HEK293 (cell line): ENCODE measurements at regions not wholly inside any gene's neighbourhood (a gene's known extent, or its start where the extent isn't known, plus 50 kb on each side); places are given as distances from the start of the nearest gene placed in this dataset.

ENCODE experiments used
- CTCF ChIA-PET: fragments of 350-600 bp; formaldehyde crosslinking; extraction: SDS; loops from one replicate; lab custom pipeline; 2021; ENCODE audit warnings: antibody characterized with exemption; lab: Yijun Ruan, JAX
- POLR2A ChIA-PET: fragments of 300-600 bp; formaldehyde crosslinking; extraction: SDS; loops from one replicate; lab custom pipeline; 2020; ENCODE audit warnings: antibody characterized with exemption, inconsistent platforms; lab: Yijun Ruan, JAX
- H3K27ac ChIP-seq: fragments of 200-500 bp; sonication (Bioruptor generic); 2 replicates; pipeline ENCODE4 v1.5.1; 2014; ENCODE audit warnings: low read depth, low read length, control low read depth, inconsistent platforms; ENCODE audit errors: extremely low read depth
- H3K36me3 ChIP-seq, 2 experiments: fragments of 200-500 bp in 1 of 2; sonication (Bioruptor generic) in 1 of 2; 1 replicate in 1 of 2; 2 replicates in 1 of 2; pipeline ENCODE4 v1.5.1; 2014 to 2017; ENCODE audit warnings: inconsistent platforms in 2 of 2, low read length in 2 of 2; ENCODE audit not compliant: control insufficient read depth in 2 of 2, insufficient read depth in 1 of 2
- H3K4me1 ChIP-seq: fragments of 200-500 bp; sonication (Bioruptor generic); 2 replicates; pipeline ENCODE4 v1.5.1; 2014; ENCODE audit warnings: mild to moderate bottlenecking, low read length, inconsistent platforms; ENCODE audit not compliant: control insufficient read depth, insufficient read depth
- H3K4me3 ChIP-seq: 2 replicates; pipeline ENCODE4 v1.5.1; 2011; ENCODE audit warnings: low read depth, mild to moderate bottlenecking, control low read depth, low read length, moderate library complexity
- H3K9me3 ChIP-seq: fragments of 200-500 bp; sonication (Bioruptor generic); 2 replicates; pipeline ENCODE4 v1.5.1; 2014; ENCODE audit warnings: low read depth, low read length, inconsistent platforms; ENCODE audit not compliant: control insufficient read depth, insufficient read depth
- BCL11B ChIP-seq: fragments of 450-650 bp; formaldehyde crosslinking; IDR thresholded peaks from 2 replicates; pipeline ENCODE4 v1.5.1; 2016; ENCODE audit warnings: low read depth, missing biosample characterization, missing genetic modification characterization
- GLIS1 ChIP-seq: fragments of 450-650 bp; formaldehyde crosslinking; IDR thresholded peaks from 2 replicates; pipeline ENCODE4 v1.5.1; 2016; ENCODE audit warnings: missing biosample characterization, missing genetic modification characterization
- PRDM1 ChIP-seq: fragments of 450-650 bp; formaldehyde crosslinking; IDR thresholded peaks from 2 replicates; pipeline ENCODE4; 2016; ENCODE audit warnings: missing biosample characterization, missing genetic modification characterization
- TCF7L2 ChIP-seq: IDR thresholded peaks from 2 replicates; pipeline ENCODE4 v1.6.1; 2011; ENCODE audit warnings: low read depth, mild to moderate bottlenecking, inconsistent platforms, low read length, moderate library complexity, borderline replicate concordance
- ZBTB1 ChIP-seq: fragments of 450-650 bp; formaldehyde crosslinking; IDR thresholded peaks from 2 replicates; pipeline ENCODE4 v1.5.1; 2016; ENCODE audit warnings: missing biosample characterization, missing genetic modification characterization
- ZBTB44 ChIP-seq: fragments of 450-650 bp; IDR thresholded peaks from 2 replicates; pipeline ENCODE4 v1.5.1; 2018; ENCODE audit warnings: missing biosample characterization, mild to moderate bottlenecking, missing genetic modification characterization
- ZNF10 ChIP-seq: fragments of 450-650 bp; formaldehyde crosslinking; IDR thresholded peaks from 2 replicates; pipeline ENCODE4 v1.5.1; 2017; ENCODE audit warnings: missing biosample characterization, missing genetic modification characterization
- ZNF121 ChIP-seq: fragments of 450-650 bp; formaldehyde crosslinking; IDR thresholded peaks from 2 replicates; pipeline ENCODE4 v1.5.1; 2016; ENCODE audit warnings: missing biosample characterization, missing genetic modification characterization
- ZNF221 ChIP-seq: fragments of 450-650 bp; formaldehyde crosslinking; IDR thresholded peaks from 2 replicates; pipeline ENCODE4 v1.5.1; 2017; ENCODE audit warnings: missing biosample characterization, missing genetic modification characterization, borderline replicate concordance
- ZNF24 ChIP-seq: fragments of 450-650 bp; formaldehyde crosslinking; IDR thresholded peaks from 2 replicates; pipeline ENCODE4 v1.5.1; 2016; ENCODE audit warnings: missing biosample characterization, missing genetic modification characterization
- ZNF518A ChIP-seq: fragments of 450-650 bp; formaldehyde crosslinking; conservative IDR thresholded peaks from 2 replicates; pipeline ENCODE4 v1.5.1; 2016; ENCODE audit warnings: low read depth, missing biosample characterization, missing genetic modification characterization
- ZNF558 ChIP-seq: fragments of 450-650 bp; formaldehyde crosslinking; IDR thresholded peaks from 2 replicates; pipeline ENCODE4 v1.5.1; 2016; ENCODE audit warnings: missing biosample characterization, missing genetic modification characterization
- ZNF585B ChIP-seq: fragments of 450-650 bp; formaldehyde crosslinking; IDR thresholded peaks from 2 replicates; pipeline ENCODE4 v1.5.1; 2016; ENCODE audit warnings: missing biosample characterization, missing genetic modification characterization
- ZNF600 ChIP-seq: fragments of 450-650 bp; formaldehyde crosslinking; IDR thresholded peaks from 2 replicates; pipeline ENCODE4 v1.5.1; 2016; ENCODE audit warnings: missing biosample characterization, missing genetic modification characterization
- ZNF621 ChIP-seq: fragments of 450-650 bp; formaldehyde crosslinking; IDR thresholded peaks from 2 replicates; pipeline ENCODE4 v1.5.1; 2017; ENCODE audit warnings: missing biosample characterization, missing genetic modification characterization
- ZNF626 ChIP-seq: fragments of 450-650 bp; sonication (Bioruptor Pico); formaldehyde crosslinking; IDR thresholded peaks from 2 replicates; pipeline ENCODE4 v1.5.1; 2018; ENCODE audit warnings: missing biosample characterization, missing genetic modification characterization, inconsistent platforms
- ZSCAN4 ChIP-seq: fragments of 450-650 bp; formaldehyde crosslinking; IDR thresholded peaks from 2 replicates; pipeline ENCODE4 v1.5.1; 2017; ENCODE audit warnings: missing biosample characterization, missing genetic modification characterization
- TF ChIP-seq, protein P1 (sequence below): fragments of 450-650 bp; formaldehyde crosslinking; IDR thresholded peaks from 2 replicates; pipeline ENCODE4 v1.5.1; 2016; ENCODE audit warnings: missing biosample characterization, missing genetic modification characterization, borderline replicate concordance
- TF ChIP-seq, protein P2 (sequence below): fragments of 450-650 bp; formaldehyde crosslinking; IDR thresholded peaks from 2 replicates; pipeline ENCODE4 v1.5.1; 2017; ENCODE audit warnings: missing biosample characterization, missing genetic modification characterization
- TF ChIP-seq, protein P3 (sequence below): fragments of 450-650 bp; formaldehyde crosslinking; IDR thresholded peaks from 2 replicates; pipeline ENCODE4 v1.5.1; 2016; ENCODE audit warnings: missing biosample characterization, missing genetic modification characterization

GRCh38 chr1:165039996-165040395 lies 316.5 kb downstream of the LMX1A start (continued):
- TF ChIP-seq ZBTB44 (tag by site-specific recombination) (no peak), PRDM1 (tag by site-specific recombination) (no peak)

DNA sequence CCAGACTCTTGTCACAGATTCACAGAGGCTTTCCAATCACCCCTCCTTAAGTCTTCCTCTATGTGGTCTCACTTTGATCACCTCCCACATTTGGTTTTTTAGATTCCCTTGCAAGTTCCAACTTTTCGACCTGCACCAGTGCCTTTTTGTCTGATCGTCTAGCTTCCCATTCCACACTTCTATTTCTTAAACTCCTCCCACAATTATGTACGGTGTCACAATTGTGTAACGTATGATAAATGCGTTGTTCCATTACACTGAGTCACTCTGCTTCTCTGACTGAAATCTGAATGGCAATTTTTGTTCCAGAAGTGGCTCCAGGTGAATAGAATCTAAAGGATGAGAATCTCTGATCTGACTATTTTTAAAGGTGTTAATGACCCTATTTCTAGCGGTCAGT lies 320.1 kb downstream of the LMX1A start:
- Histone ChIP-seq H3K9me3 (no peaks in the 10 kb centered on the region), H3K4me1 (no peaks in the 10 kb centered on the region), H3K4me3 (no peak overlapping the region), H3K27ac (no peak overlapping the region), H3K36me3 (no peaks in the 10 kb centered on the region)
- CTCF ChIA-PET, result interaction anchor here (0.5 kb wide), 1 partner anchor 556 kb away, joined by 3 read pairs; no protein-coding TSS in a partner anchor
- POLR2A ChIA-PET, result no interaction called here
- no peak for TF ChIP-seq ZBTB1
- TF ChIP-seq ZSCAN4 (tag by site-specific recombination), result no peak
- TF ChIP-seq ZNF518A (tag by site-specific recombination), result no peak
- TF ChIP-seq ZNF10, result no peak
- TF ChIP-seq ZNF121 (tag by site-specific recombination), result no peak
- no peak for TF ChIP-seq ZNF558
- TF ChIP-seq ZNF585B (tag by site-specific recombination), result no peak
- no peak for TF ChIP-seq GLIS1 (tag by site-specific recombination)
- TF ChIP-seq ZNF621 (tag by site-specific recombination), result no peak
- TF ChIP-seq, protein P1, sequence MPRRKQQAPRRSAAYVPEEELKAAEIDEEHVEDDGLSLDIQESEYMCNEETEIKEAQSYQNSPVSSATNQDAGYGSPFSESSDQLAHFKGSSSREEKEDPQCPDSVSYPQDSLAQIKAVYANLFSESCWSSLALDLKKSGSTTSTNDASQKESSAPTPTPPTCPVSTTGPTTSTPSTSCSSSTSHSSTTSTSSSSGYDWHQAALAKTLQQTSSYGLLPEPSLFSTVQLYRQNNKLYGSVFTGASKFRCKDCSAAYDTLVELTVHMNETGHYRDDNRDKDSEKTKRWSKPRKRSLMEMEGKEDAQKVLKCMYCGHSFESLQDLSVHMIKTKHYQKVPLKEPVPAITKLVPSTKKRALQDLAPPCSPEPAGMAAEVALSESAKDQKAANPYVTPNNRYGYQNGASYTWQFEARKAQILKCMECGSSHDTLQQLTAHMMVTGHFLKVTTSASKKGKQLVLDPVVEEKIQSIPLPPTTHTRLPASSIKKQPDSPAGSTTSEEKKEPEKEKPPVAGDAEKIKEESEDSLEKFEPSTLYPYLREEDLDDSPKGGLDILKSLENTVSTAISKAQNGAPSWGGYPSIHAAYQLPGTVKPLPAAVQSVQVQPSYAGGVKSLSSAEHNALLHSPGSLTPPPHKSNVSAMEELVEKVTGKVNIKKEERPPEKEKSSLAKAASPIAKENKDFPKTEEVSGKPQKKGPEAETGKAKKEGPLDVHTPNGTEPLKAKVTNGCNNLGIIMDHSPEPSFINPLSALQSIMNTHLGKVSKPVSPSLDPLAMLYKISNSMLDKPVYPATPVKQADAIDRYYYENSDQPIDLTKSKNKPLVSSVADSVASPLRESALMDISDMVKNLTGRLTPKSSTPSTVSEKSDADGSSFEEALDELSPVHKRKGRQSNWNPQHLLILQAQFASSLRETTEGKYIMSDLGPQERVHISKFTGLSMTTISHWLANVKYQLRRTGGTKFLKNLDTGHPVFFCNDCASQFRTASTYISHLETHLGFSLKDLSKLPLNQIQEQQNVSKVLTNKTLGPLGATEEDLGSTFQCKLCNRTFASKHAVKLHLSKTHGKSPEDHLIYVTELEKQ, result no peak
- TF ChIP-seq, protein P2, sequence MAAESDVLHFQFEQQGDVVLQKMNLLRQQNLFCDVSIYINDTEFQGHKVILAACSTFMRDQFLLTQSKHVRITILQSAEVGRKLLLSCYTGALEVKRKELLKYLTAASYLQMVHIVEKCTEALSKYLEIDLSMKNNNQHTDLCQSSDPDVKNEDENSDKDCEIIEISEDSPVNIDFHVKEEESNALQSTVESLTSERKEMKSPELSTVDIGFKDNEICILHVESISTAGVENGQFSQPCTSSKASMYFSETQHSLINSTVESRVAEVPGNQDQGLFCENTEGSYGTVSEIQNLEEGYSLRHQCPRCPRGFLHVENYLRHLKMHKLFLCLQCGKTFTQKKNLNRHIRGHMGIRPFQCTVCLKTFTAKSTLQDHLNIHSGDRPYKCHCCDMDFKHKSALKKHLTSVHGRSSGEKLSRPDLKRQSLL (tag by site-specific recombination), result no peak
- TF ChIP-seq ZNF24 (tag by site-specific recombination), result no peak
- TF ChIP-seq TCF7L2, result no peak
- no peak for TF ChIP-seq BCL11B (tag by site-specific recombination)
- TF ChIP-seq, protein P3, sequence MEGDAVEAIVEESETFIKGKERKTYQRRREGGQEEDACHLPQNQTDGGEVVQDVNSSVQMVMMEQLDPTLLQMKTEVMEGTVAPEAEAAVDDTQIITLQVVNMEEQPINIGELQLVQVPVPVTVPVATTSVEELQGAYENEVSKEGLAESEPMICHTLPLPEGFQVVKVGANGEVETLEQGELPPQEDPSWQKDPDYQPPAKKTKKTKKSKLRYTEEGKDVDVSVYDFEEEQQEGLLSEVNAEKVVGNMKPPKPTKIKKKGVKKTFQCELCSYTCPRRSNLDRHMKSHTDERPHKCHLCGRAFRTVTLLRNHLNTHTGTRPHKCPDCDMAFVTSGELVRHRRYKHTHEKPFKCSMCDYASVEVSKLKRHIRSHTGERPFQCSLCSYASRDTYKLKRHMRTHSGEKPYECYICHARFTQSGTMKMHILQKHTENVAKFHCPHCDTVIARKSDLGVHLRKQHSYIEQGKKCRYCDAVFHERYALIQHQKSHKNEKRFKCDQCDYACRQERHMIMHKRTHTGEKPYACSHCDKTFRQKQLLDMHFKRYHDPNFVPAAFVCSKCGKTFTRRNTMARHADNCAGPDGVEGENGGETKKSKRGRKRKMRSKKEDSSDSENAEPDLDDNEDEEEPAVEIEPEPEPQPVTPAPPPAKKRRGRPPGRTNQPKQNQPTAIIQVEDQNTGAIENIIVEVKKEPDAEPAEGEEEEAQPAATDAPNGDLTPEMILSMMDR (tag by site-specific recombination), result no peak
- no peak for TF ChIP-seq ZNF221
- no peak for TF ChIP-seq ZNF600 (tag by site-specific recombination)
- no peak for TF ChIP-seq ZNF626
